Epithelial cell of proximal tubule (primary cell): ENCODE measurements at regions not wholly inside any gene's neighbourhood (a gene's known extent, or its start where the extent isn't known, plus 50 kb on each side); places are given as distances from the start of the nearest gene placed in this dataset.

Experiments used
- DNase-seq: peaks from one replicate; pipeline ENCODE4 v3.0.0-alpha.2; 2011; ENCODE audit warnings: low read depth
- H3K4me3 ChIP-seq: 2 replicates; pipeline ENCODE4 v1.5.1; 2011; ENCODE audit warnings: low read depth, mild to moderate bottlenecking, low read length
- TF ChIP-seq, protein P1 (sequence below): conservative IDR thresholded peaks from 2 replicates; pipeline ENCODE4 v1.5.1; 2012; ENCODE audit warnings: low read depth, mild to moderate bottlenecking, low read length

DNA sequence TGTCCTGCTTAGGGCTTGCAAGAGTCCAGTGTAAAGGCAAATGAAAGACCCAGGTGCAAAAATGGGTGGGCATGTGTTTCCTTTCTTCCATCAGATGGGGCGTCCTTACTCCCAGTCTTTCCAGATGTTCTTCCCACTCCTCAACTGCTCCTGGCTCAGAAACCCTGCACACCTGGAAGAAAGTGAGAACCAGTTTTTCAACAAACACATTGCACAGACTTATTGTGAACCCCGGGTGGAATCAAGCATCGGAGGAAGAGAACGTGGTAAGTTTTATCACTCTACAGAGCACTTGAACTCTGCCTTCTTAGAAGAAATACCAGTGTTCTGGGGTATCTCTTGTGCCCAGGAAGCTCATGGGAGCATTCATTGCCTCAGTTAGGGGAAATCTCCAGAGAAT is 93.3 kb downstream of the TMX1 start:
- TF ChIP-seq, protein P1, sequence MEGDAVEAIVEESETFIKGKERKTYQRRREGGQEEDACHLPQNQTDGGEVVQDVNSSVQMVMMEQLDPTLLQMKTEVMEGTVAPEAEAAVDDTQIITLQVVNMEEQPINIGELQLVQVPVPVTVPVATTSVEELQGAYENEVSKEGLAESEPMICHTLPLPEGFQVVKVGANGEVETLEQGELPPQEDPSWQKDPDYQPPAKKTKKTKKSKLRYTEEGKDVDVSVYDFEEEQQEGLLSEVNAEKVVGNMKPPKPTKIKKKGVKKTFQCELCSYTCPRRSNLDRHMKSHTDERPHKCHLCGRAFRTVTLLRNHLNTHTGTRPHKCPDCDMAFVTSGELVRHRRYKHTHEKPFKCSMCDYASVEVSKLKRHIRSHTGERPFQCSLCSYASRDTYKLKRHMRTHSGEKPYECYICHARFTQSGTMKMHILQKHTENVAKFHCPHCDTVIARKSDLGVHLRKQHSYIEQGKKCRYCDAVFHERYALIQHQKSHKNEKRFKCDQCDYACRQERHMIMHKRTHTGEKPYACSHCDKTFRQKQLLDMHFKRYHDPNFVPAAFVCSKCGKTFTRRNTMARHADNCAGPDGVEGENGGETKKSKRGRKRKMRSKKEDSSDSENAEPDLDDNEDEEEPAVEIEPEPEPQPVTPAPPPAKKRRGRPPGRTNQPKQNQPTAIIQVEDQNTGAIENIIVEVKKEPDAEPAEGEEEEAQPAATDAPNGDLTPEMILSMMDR: no peak
- DNase-seq: no peak
- no peak overlapping the region for H3K4me3 ChIP-seq

DNA sequence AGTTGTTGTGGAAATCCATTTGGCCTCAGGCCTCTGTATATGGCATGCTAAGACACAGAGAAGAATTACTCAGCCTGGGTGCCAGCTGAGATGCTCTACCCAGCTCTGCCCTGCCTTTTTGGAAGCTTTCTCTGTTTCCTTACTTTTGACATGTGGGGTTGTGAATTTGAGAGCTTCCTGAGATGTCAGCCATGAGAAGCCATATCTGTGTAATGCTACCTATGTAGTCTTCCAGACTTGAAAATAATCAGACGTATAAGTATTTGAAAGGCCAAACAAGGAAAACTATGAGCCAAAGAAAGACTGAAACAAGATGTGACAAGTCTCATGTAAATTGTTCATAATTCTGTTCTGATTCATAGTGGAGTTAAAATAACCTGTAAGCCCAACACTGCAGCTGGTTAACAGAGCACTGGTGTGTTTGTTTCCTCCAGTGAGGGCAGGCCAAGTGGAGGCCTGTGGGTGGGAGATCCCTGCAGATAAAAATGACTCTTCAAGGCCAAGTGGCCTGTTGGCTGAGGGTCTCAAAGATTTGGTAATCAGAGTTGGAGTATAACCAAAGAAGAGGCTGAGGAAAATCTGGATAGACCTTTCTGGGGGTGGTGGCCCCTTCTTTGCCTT is 94.0 kb downstream of the TMX1 start:
- H3K4me3 ChIP-seq: no peak overlapping the region
- no peak for DNase-seq

DNA sequence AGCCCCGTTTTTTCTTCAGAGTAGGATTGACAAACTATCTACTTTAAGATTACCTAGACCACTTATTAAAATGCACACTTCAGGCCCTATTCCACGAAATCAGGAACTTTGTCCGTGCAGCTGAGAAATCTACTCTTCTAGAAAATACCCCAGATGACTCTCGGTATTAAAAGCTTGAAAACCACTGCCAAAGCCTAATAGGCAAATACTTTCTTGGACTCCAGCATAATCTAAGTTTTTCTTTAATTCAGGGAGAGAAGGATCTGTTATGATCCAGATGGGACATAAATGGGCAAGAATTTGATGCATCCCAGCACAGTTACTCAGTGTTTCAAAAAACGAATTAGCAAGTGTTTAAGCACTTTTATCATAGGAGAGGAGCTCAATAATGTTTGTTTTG is 94.5 kb downstream of the TMX1 start:
- no peak overlapping the region for H3K4me3 ChIP-seq
- TF ChIP-seq, protein P1: no peak
- no peak for DNase-seq

More for the DNA sequence above, 94.0 kb downstream of the TMX1 start:
- TF ChIP-seq, protein P1: no peak

DNA sequence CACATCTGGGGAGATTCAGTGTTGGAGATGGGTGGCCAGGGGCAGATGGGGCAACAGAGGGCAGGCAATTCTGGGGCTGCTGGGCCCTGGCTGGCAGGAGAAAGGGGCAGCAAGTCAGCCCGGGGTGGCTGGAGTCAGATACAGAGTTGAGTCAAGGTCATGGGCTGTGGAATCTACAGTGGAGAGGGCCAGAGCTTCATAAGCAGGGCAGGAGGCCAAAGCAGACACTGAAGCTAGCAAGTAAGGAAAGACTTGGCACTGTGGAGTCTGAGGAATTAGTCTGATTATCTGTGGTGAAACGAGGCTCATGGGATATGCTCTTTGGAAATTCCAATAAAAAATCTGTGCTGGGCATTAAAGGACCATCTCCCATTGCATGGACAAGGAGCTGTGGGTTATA is 95.5 kb downstream of the TMX1 start:
- TF ChIP-seq, protein P1: no peak
- DNase-seq: no peak
- H3K4me3 ChIP-seq: no peak overlapping the region

DNA sequence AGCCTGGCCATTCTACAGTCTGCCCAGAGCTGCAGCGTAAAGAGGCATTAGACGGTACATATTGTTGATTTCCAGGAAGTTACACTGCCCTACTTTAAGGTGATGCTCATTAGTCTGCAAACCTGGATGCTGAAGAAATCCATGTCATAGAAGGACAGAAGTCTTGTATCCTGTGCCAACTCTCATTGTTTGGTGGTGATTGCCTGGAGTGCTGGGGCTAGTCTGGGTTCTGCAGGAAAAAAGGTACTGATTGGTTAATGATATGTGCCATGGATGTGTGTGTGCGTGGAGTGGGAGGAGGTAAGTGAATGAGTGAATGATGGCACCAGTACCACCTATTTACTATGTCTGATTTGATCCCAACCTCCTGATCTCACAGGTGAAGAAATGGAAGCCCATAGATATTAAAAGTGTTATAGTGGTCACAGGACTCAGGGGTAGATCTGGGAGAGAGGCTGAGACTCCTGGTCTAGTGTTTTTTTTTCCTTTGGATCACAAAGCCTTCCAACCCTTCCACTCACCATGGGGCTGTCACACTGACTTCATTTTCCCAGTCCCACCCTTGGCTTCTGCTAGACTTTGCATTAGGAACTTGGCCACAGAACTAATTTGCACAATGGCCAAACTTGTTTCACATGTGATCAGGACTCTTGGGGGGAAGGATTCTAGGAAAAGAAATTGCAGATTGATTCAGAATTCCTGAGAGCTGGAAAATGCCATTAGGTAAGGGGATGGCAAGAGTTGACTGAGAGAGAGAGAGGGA is 96.1 kb downstream of the TMX1 start:
- TF ChIP-seq, protein P1: no peak
- DNase-seq: no peak
- H3K4me3 ChIP-seq: no peak overlapping the region

GRCh38 chr14:51336734-51337133 is 96.7 kb downstream of the TMX1 start:
- TF ChIP-seq, protein P1: no peak
- no peak overlapping the region for H3K4me3 ChIP-seq

DNA sequence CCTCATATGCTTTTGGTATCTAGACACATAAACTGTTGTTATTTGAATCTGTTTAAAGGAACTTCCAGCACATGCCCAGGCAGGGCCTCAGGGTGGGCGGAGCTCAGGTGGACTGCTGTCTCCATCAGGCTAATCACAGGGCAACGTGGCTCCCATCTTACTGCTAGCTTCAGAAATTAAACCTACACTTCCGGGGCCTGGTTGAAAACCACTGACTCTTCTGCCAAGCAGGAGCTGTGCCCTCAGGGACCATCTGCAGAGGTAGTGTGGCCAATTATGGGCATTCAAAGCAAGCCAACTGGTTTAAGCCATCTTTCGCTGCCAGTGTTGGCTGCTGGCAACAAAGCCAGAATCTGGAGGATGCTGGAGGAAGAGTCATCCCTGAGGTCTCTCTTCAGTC is 97.5 kb downstream of the TMX1 start:
- TF ChIP-seq, protein P1: no peak
- H3K4me3 ChIP-seq: no peak overlapping the region
- DNase-seq: no peak

More at GRCh38 chr14:51336734-51337133, 96.7 kb downstream of the TMX1 start:
- DNase-seq: no peak
